Kasumi-1 (cell line): ENCODE measurements at regions not wholly inside any gene's neighbourhood (a gene's known extent, or its start where the extent isn't known, plus 50 kb on each side); places are given as distances from the start of the nearest gene placed in this dataset.
A peak's percentile ranks its signal among the peaks of the same experiment; 100 is the strongest.

Experiments
- DNase-seq, 2 experiments: peaks; one replicate each; lab custom pipeline; 2025; lab: John Stamatoyannopoulos, UW

- DNase-seq, result no peak
Observed at GRCh38 chr16:63365649-63366304, 1329.5 kb upstream of the CDH8 start.

- DNase-seq, result no peak
Observed at GRCh38 chr16:63363738-63364137, 1327.5 kb upstream of the CDH8 start.

GRCh38 chr16:63361032-63361624 lies 1324.9 kb upstream of the CDH8 start:
- DNase-seq, result peak; percentile 56 to 72

GRCh38 chr16:63349961-63350360 lies 1313.7 kb upstream of the CDH8 start:
- no peak for DNase-seq

- no peak for DNase-seq
Observed at GRCh38 chr16:63346000-63346399, 1309.8 kb upstream of the CDH8 start.

GRCh38 chr16:63337264-63337663 lies 1301.0 kb upstream of the CDH8 start:
- no peak for DNase-seq

- DNase-seq, result no peak
Observed at GRCh38 chr16:63331111-63331510, 1294.9 kb upstream of the CDH8 start.

GRCh38 chr16:63326736-63327339 lies 1290.6 kb upstream of the CDH8 start:
- DNase-seq, result no peak

GRCh38 chr16:63323722-63324705 lies 1287.8 kb upstream of the CDH8 start:
- DNase-seq, result no peak

- no peak for DNase-seq
Observed at GRCh38 chr16:63323055-63323454, 1286.8 kb upstream of the CDH8 start.

GRCh38 chr16:63315229-63315628 lies 1279.0 kb upstream of the CDH8 start:
- no peak for DNase-seq

GRCh38 chr16:63312346-63312745 lies 1276.1 kb upstream of the CDH8 start:
- DNase-seq, result peak; percentile 37 to 55

- no peak for DNase-seq
Observed at GRCh38 chr16:63311313-63311712, 1275.1 kb upstream of the CDH8 start.

- DNase-seq, result no peak
Observed at GRCh38 chr16:63302811-63303210, 1266.6 kb upstream of the CDH8 start.

GRCh38 chr16:63301349-63301748 lies 1265.1 kb upstream of the CDH8 start:
- no peak for DNase-seq

- DNase-seq, result no peak
Observed at GRCh38 chr16:63298993-63299392, 1262.8 kb upstream of the CDH8 start.

- no peak for DNase-seq
Observed at GRCh38 chr16:63292036-63292435, 1255.8 kb upstream of the CDH8 start.

GRCh38 chr16:63289834-63290460 lies 1253.7 kb upstream of the CDH8 start:
- DNase-seq, result peak; percentile 55 to 57

GRCh38 chr16:63287401-63287800 lies 1251.2 kb upstream of the CDH8 start:
- no peak for DNase-seq

- DNase-seq, result no peak
Observed at GRCh38 chr16:63283721-63284120, 1247.5 kb upstream of the CDH8 start.

GRCh38 chr16:63244631-63245030 lies 1208.4 kb upstream of the CDH8 start:
- DNase-seq, result no peak

- no peak for DNase-seq
Observed at GRCh38 chr16:63241497-63242028, 1205.3 kb upstream of the CDH8 start.
